K562 (cell line): ENCODE measurements at regions not wholly inside any gene's neighbourhood (a gene's known extent, or its start where the extent isn't known, plus 50 kb on each side); places are given as distances from the start of the nearest gene placed in this dataset.

Source experiments
- BCL6 ChIP-seq: fragments of 250-450 bp; sonication (Bioruptor Pico); IDR thresholded peaks from 2 replicates; pipeline ENCODE4 v1.4.0; 2020
- CBX1 ChIP-seq: sonication (generic); IDR thresholded peaks from 2 replicates; pipeline ENCODE4 v1.6.1; 2016; ENCODE audit warnings: antibody characterized with exemption, low read depth, mild to moderate bottlenecking
- CBX5 ChIP-seq: IDR thresholded peaks from 2 replicates; pipeline ENCODE4 v1.6.1; 2014; ENCODE audit warnings: low read depth, borderline replicate concordance
- CEBPG ChIP-seq, 3 experiments: fragments of 200-800 bp in 1 of 3; sonication (Bioruptor generic) in 1 of 3; sonication (generic) in 1 of 3; formaldehyde crosslinking in 1 of 3; IDR thresholded peaks in 2 of 3; conservative IDR thresholded peaks in 1 of 3; 2 replicates each; pipeline versions ENCODE4 v1.6.1 to v1.8.0; 2016 to 2022; ENCODE audit warnings: missing compliant biosample characterization in 2 of 3, missing genetic modification characterization in 2 of 3, mild to moderate bottlenecking in 1 of 3, missing genetic modification reagents in 1 of 3
- DMBX1 ChIP-seq: fragments of 250-450 bp; sonication (Bioruptor Pico); IDR thresholded peaks from 2 replicates; pipeline ENCODE4 v1.8.0; 2022; ENCODE audit warnings: inconsistent platforms, mild to moderate bottlenecking, moderate library complexity, borderline replicate concordance
- FOSL1 ChIP-seq: fragments of 200-800 bp; sonication (Bioruptor generic); conservative IDR thresholded peaks from 2 replicates; pipeline ENCODE4 v1.6.1; 2016; ENCODE audit warnings: missing genetic modification characterization, missing compliant biosample characterization
- HINFP ChIP-seq: fragments of 450-650 bp; conservative IDR thresholded peaks from 2 replicates; pipeline ENCODE4 v1.6.1; 2016; ENCODE audit warnings: missing genetic modification characterization, low read depth, mild to moderate bottlenecking, control low read depth, missing compliant biosample characterization
- IFI16 ChIP-seq: fragments of 250-450 bp; sonication (Bioruptor Pico); IDR thresholded peaks from 2 replicates; pipeline ENCODE4 v2.1.2; 2022; ENCODE audit warnings: mild to moderate bottlenecking, inconsistent platforms
- JUNB ChIP-seq: fragments of 450-650 bp; formaldehyde crosslinking; conservative IDR thresholded peaks from 2 replicates; pipeline ENCODE4 v1.4.0; 2020; ENCODE audit warnings: mild to moderate bottlenecking
- JUND ChIP-seq, 2 experiments: IDR thresholded peaks; 2 replicates in 1 of 2; 3 replicates in 1 of 2; pipeline ENCODE4 v1.6.1; 2011; ENCODE audit warnings: borderline replicate concordance in 2 of 2, low read depth in 2 of 2, low read length in 2 of 2, improper control_type of control experiment in 1 of 2, missing biosample characterization in 1 of 2, missing genetic modification characterization in 1 of 2, missing genetic modification reagents in 1 of 2
- KHSRP ChIP-seq: fragments of 450-650 bp; IDR thresholded peaks from 2 replicates; pipeline ENCODE4 v1.6.1; 2017
- NFE2 ChIP-seq: IDR thresholded peaks from 2 replicates; pipeline ENCODE4 v1.6.1; 2014; ENCODE audit warnings: antibody characterized with exemption, low read depth
- NFE2L1 ChIP-seq: fragments of 450-650 bp; IDR thresholded peaks from 2 replicates; pipeline ENCODE4 v1.6.1; 2016; ENCODE audit warnings: missing genetic modification characterization, low read depth, mild to moderate bottlenecking, missing compliant biosample characterization, moderate library complexity, borderline replicate concordance
- NFIC ChIP-seq: fragments of 450-650 bp; IDR thresholded peaks from 2 replicates; pipeline ENCODE4 v1.6.1; 2017; ENCODE audit warnings: mild to moderate bottlenecking, inconsistent platforms
- NFYB ChIP-seq: IDR thresholded peaks from 2 replicates; pipeline ENCODE4 v1.6.1; 2011; ENCODE audit warnings: mild to moderate bottlenecking, moderate library complexity; ENCODE audit not compliant: insufficient read length; ENCODE audit errors: extremely low read depth
- PHB2 ChIP-seq: fragments of 450-650 bp; IDR thresholded peaks from 2 replicates; pipeline ENCODE4 v1.6.1; 2017; ENCODE audit warnings: low read depth
- RBM25 ChIP-seq: fragments of 200-400 bp; formaldehyde crosslinking; IDR thresholded peaks from 2 replicates; pipeline ENCODE4 v1.6.1; 2018; ENCODE audit warnings: low read length, low read depth, moderate library complexity; ENCODE audit not compliant: severe bottlenecking
- RFX5 ChIP-seq: IDR thresholded peaks from 2 replicates; pipeline ENCODE4 v1.6.1; 2011; ENCODE audit warnings: low read depth, mild to moderate bottlenecking, improper control_type of control experiment, low read length
- SIX5 ChIP-seq, 2 experiments: IDR thresholded peaks; 2 replicates each; pipeline ENCODE4 v1.6.1; 2011; ENCODE audit warnings: low read length in 2 of 2, borderline replicate concordance in 1 of 2, low read depth in 1 of 2, mild to moderate bottlenecking in 1 of 2, moderate library complexity in 1 of 2; ENCODE audit not compliant: insufficient read depth in 1 of 2
- TOE1 ChIP-seq, 2 experiments: fragments of 450-650 bp in 1 of 2; sonication (generic) in 1 of 2; formaldehyde crosslinking in 1 of 2; IDR thresholded peaks; 2 replicates each; pipeline versions ENCODE4 v1.7.1 to v1.8.0; 2016 to 2022; ENCODE audit warnings: borderline replicate concordance in 2 of 2, mild to moderate bottlenecking in 2 of 2, antibody characterized with exemption in 1 of 2, inconsistent platforms in 1 of 2, low read depth in 1 of 2, missing genetic modification reagents in 1 of 2, moderate library complexity in 1 of 2
- ZNF274 ChIP-seq: IDR thresholded peaks from 2 replicates; pipeline ENCODE4 v1.6.1; 2011; ENCODE audit warnings: low read depth, mild to moderate bottlenecking, low read length, moderate library complexity, borderline replicate concordance
- ZSCAN32 ChIP-seq: fragments of 450-650 bp; formaldehyde crosslinking; IDR thresholded peaks from 2 replicates; pipeline ENCODE4 v1.4.0; 2020; ENCODE audit warnings: mild to moderate bottlenecking, moderate library complexity
- TF ChIP-seq, protein P1 (sequence below): sonication (generic); formaldehyde crosslinking; IDR thresholded peaks from 2 replicates; pipeline ENCODE4 v1.8.0; 2022; ENCODE audit warnings: missing genetic modification reagents, mild to moderate bottlenecking, moderate library complexity, borderline replicate concordance

DNA sequence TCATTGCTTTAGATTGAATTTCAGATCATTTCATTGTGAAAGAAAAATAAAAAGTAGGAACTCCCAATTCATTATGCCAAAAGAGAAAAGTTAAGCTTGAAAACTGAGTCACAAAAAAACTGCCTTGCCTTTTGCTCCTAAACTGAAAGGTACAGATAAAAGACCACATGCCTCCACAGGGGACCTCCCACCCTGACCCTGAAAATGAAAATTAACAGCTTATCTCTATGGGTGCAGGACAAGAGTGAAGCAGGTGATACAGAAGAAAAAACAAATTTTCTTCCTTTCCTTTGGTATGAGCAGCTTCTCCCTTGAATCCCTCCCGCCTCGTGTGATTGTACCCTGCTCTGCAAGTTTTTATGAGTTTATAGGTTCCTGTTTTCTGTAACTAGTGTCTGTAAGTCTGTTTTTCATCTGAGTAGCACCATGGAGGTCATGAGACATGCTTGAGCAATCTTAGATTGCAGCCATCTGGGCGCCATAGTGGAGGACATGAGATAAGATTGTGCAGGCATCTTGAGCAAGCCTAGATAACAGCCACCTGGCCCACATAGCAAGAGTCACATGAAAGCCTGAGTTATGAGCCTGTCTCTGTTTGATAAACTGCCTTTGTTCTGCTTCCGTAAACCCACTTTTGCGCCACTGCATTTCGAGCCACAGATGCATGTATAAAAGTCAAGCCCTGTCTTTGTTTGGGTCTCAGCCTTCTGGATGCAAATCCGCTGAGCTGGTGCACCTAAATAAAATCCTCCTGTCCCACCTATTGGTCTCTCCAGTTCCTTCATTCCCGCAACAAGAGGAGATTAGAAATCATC is 56.2 kb upstream of the DYNC1I2 start (continued):
- peak; percentile 80 for TF ChIP-seq FOSL1 (tag)
- TF ChIP-seq NFE2L1 (tag): no peak
- TF ChIP-seq SIX5 (IDR thresholded peaks at IDR 0.05; ENCODE audit: borderline replicate concordance in 1 of 2, insufficient read depth in 1 of 2, low read depth in 1 of 2, low read length in 2 of 2): no peak
- TF ChIP-seq PHB2: peak; percentile 91
- 0 out of 2 replicates have a peak, but pooled peaks have one; percentile 29 for TF ChIP-seq IFI16 (CRISPR knock-in tag)
- TF ChIP-seq NFE2: no peak
- TF ChIP-seq CEBPG (CRISPR knock-in tag; IDR thresholded peaks at IDR 0.05): no peak
- TF ChIP-seq CEBPG (tag; conservative IDR thresholded peaks at IDR 0.05 in 1 of 2, IDR thresholded peaks at IDR 0.05 in 1 of 2): peak in 1 of 2 experiments; percentile 65; a peak in 2 of 4 replicates
- peak; percentile 74; the same call in 1 of the 2 replicates for TF ChIP-seq TOE1 (IDR thresholded peaks at IDR 0.05; ENCODE audit: borderline replicate concordance)
- no peak for TF ChIP-seq TOE1 (CRISPR knock-in tag; IDR thresholded peaks at IDR 0.05; ENCODE audit: borderline replicate concordance, low read depth)
- peak; percentile 98; the same call in 1 of the 2 replicates for TF ChIP-seq CBX1
- peak; percentile 88 for TF ChIP-seq NFIC
- 0 out of 2 replicates have a peak, but pooled peaks have one; percentile 63 for TF ChIP-seq HINFP
- no peak for TF ChIP-seq RFX5
- no peak for TF ChIP-seq BCL6 (CRISPR knock-in tag)
- TF ChIP-seq DMBX1 (CRISPR knock-in tag): peak; percentile 90
- TF ChIP-seq ZNF274: peak; percentile 67; the same call in 1 of the 2 replicates
- peak; percentile 100 for TF ChIP-seq CBX5
- TF ChIP-seq, protein P1, sequence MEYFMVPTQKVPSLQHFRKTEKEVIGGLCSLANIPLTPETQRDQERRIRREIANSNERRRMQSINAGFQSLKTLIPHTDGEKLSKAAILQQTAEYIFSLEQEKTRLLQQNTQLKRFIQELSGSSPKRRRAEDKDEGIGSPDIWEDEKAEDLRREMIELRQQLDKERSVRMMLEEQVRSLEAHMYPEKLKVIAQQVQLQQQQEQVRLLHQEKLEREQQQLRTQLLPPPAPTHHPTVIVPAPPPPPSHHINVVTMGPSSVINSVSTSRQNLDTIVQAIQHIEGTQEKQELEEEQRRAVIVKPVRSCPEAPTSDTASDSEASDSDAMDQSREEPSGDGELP (CRISPR knock-in tag): peak; percentile 49; the same call in 1 of the 2 replicates
- TF ChIP-seq JUND (IDR thresholded peaks at IDR 0.05; ENCODE audit: borderline replicate concordance, low read depth, low read length): no peak
- peak; percentile 12; the same call in 1 of the 3 replicates for TF ChIP-seq JUND (tag; IDR thresholded peaks at IDR 0.05; ENCODE audit: borderline replicate concordance, low read depth, low read length)
- no peak for TF ChIP-seq ZSCAN32 (CRISPR knock-in tag)
- peak; percentile 34; the same call in 1 of the 2 replicates for TF ChIP-seq KHSRP
- no peak for TF ChIP-seq NFYB
- TF ChIP-seq RBM25: peak; percentile 50
- TF ChIP-seq JUNB (CRISPR knock-in tag): no peak
